H1 (cell line): ENCODE measurements at regions not wholly inside any gene's neighbourhood (a gene's known extent, or its start where the extent isn't known, plus 50 kb on each side); places are given as distances from the start of the nearest gene placed in this dataset.

ENCODE experiments used
- CTCF ChIA-PET: fragments of 300-600 bp; sonication (Branson Sonifier 250); formaldehyde crosslinking; loops from one replicate; lab custom pipeline; 2021; ENCODE audit not compliant: partially characterized antibody; lab: Charles Lee
- POLR2A ChIA-PET: fragments of 300-600 bp; sonication (Branson Sonifier 250); formaldehyde crosslinking; loops from one replicate; lab custom pipeline; 2021; ENCODE audit warnings: inconsistent platforms; ENCODE audit not compliant: partially characterized antibody; lab: Charles Lee
- DNase-seq, 2 experiments: peaks; one replicate each; pipeline versions ENCODE4 v3.0.0 to v3.0.0-alpha.2; 2010 to 2022; ENCODE audit warnings: low spot score in 2 of 2, low read depth in 1 of 2, mixed read lengths in 1 of 2
- FAIRE-seq: peaks from 2 replicates; lab custom pipeline; 2011; peaks lifted over from hg19 to GRCh38; lab: Jason Lieb, UNC
- H2AFZ ChIP-seq: 2 replicates; pipeline ENCODE4 v1.8.1; 2012; ENCODE audit warnings: low read length, inconsistent platforms
- H2AK5ac ChIP-seq: 2 replicates; pipeline ENCODE4 v1.6.1; 2013; ENCODE audit warnings: low read depth, low read length
- H2BK120ac ChIP-seq: replicated peaks from 2 replicates; pipeline ENCODE3; 2013; ENCODE audit warnings: low read depth, low read length, inconsistent platforms
- H2BK12ac ChIP-seq: 2 replicates; pipeline ENCODE4 v1.6.1; 2013; ENCODE audit warnings: low read depth, low read length
- H2BK15ac ChIP-seq: 2 replicates; pipeline ENCODE4 v1.6.1; 2013; ENCODE audit warnings: low read length
- H2BK20ac ChIP-seq: 2 replicates; pipeline ENCODE4 v1.6.1; 2013; ENCODE audit warnings: low read length
- H2BK5ac ChIP-seq: 2 replicates; pipeline ENCODE4 v1.6.1; 2013; ENCODE audit warnings: low read depth, low read length
- H3K14ac ChIP-seq: 2 replicates; pipeline ENCODE4 v1.6.1; 2013; ENCODE audit warnings: inconsistent platforms; ENCODE audit not compliant: insufficient read length
- H3K18ac ChIP-seq: 2 replicates; pipeline ENCODE4 v1.6.1; 2013; ENCODE audit warnings: low read length; ENCODE audit errors: extremely low read depth
- H3K23ac ChIP-seq: 2 replicates; pipeline ENCODE4 v1.6.1; 2013; ENCODE audit warnings: inconsistent platforms; ENCODE audit not compliant: insufficient read length
- H3K23me2 ChIP-seq: 2 replicates; pipeline ENCODE4 v1.6.1; 2013; ENCODE audit warnings: low read depth, low read length
- H3K27ac ChIP-seq: 2 replicates; pipeline ENCODE4 v1.6.1; 2011; ENCODE audit warnings: low read depth, low read length, inconsistent platforms
- H3K27me3 ChIP-seq, 4 experiments: replicated peaks in 1 of 4; 1 replicate in 1 of 4; 2 replicates in 3 of 4; pipeline versions ENCODE4 v1.6.1 to v1.8.1; 2011 to 2013; ENCODE audit warnings: low read length in 3 of 4, mild to moderate bottlenecking in 3 of 4, inconsistent platforms in 2 of 4, mixed read lengths in 2 of 4, moderate library complexity in 1 of 4; ENCODE audit not compliant: control insufficient read depth in 3 of 4, insufficient read depth in 3 of 4; ENCODE audit errors: extremely low read depth in 1 of 4
- H3K36me3 ChIP-seq, 4 experiments: 2 replicates each; pipeline versions ENCODE4 v1.6.1 to v1.8.1; 2011 to 2013; ENCODE audit warnings: mild to moderate bottlenecking in 4 of 4, low read length in 3 of 4, moderate library complexity in 2 of 4, control low read depth in 1 of 4, inconsistent platforms in 1 of 4; ENCODE audit not compliant: insufficient read depth in 4 of 4, control insufficient read depth in 2 of 4
- H3K4ac ChIP-seq: replicated peaks from 2 replicates; pipeline ENCODE3; 2013; ENCODE audit warnings: low read length, low read depth, mixed read lengths, inconsistent platforms; ENCODE audit not compliant: insufficient read length
- H3K4me1 ChIP-seq, 4 experiments: replicated peaks in 1 of 4; 1 replicate in 1 of 4; 2 replicates in 3 of 4; pipeline versions ENCODE4 v1.6.1 to v1.8.1; 2011 to 2013; ENCODE audit warnings: low read length in 3 of 4, inconsistent platforms in 2 of 4, mixed read lengths in 1 of 4; ENCODE audit not compliant: insufficient read depth in 4 of 4, control insufficient read depth in 3 of 4
- H3K4me2 ChIP-seq, 2 experiments: 2 replicates each; pipeline versions ENCODE4 v1.6.1 to v1.8.1; 2011 to 2013; ENCODE audit warnings: low read depth in 2 of 2, low read length in 2 of 2, control low read depth in 1 of 2, inconsistent platforms in 1 of 2, mild to moderate bottlenecking in 1 of 2; ENCODE audit not compliant: insufficient read depth in 1 of 2
- H3K4me3 ChIP-seq, 4 experiments: fragments of 200-600, 300-600 bp in 1 of 4; sonication (generic), shearing (Covaris generic), sonication (Bioruptor Twin) in 1 of 4; 2 replicates each; pipeline versions ENCODE4 v1.5.1 to v1.8.1; 2011 to 2016; ENCODE audit warnings: low read length in 4 of 4, low read depth in 3 of 4, control low read depth in 2 of 4, inconsistent platforms in 2 of 4, mild to moderate bottlenecking in 2 of 4, mixed read lengths in 1 of 4, moderate library complexity in 1 of 4; ENCODE audit not compliant: insufficient read depth in 2 of 4; ENCODE audit errors: extremely low read depth in 1 of 4
- H3K56ac ChIP-seq: replicated peaks from 2 replicates; pipeline ENCODE3; 2013; ENCODE audit warnings: low read depth, mild to moderate bottlenecking, mixed read lengths, low read length, inconsistent platforms; ENCODE audit not compliant: insufficient read length
- H3K79me1 ChIP-seq: 2 replicates; pipeline ENCODE4 v1.6.1; 2013; ENCODE audit warnings: low read depth, low read length, control low read depth
- H3K79me2 ChIP-seq, 2 experiments: 2 replicates each; pipeline versions ENCODE4 v1.6.1 to v1.8.1; 2012 to 2013; ENCODE audit warnings: low read length in 2 of 2, mild to moderate bottlenecking in 2 of 2, inconsistent platforms in 1 of 2; ENCODE audit not compliant: insufficient read depth in 2 of 2, control insufficient read depth in 1 of 2
- H3K9ac ChIP-seq, 4 experiments: replicated peaks in 1 of 4; 1 replicate in 1 of 4; 2 replicates in 3 of 4; pipeline versions ENCODE4 v1.6.1 to v1.8.1; 2011 to 2013; ENCODE audit warnings: low read depth in 3 of 4, low read length in 3 of 4, control low read depth in 2 of 4, mild to moderate bottlenecking in 2 of 4, moderate library complexity in 2 of 4, inconsistent platforms in 1 of 4; ENCODE audit errors: extremely low read depth in 1 of 4
- H3K9me3 ChIP-seq, 2 experiments: 2 replicates each; pipeline versions ENCODE4 v1.6.1 to v1.8.1; 2012 to 2013; ENCODE audit warnings: mild to moderate bottlenecking in 2 of 2, moderate library complexity in 2 of 2, control low read depth in 1 of 2, inconsistent platforms in 1 of 2, low read depth in 1 of 2, low read length in 1 of 2, mixed read lengths in 1 of 2; ENCODE audit not compliant: insufficient read depth in 2 of 2
- H4K20me1 ChIP-seq, 2 experiments: replicated peaks in 1 of 2; 2 replicates each; pipeline versions ENCODE3 to v1.8.1; 2011 to 2013; ENCODE audit warnings: inconsistent platforms in 2 of 2, low read length in 2 of 2, mild to moderate bottlenecking in 1 of 2; ENCODE audit not compliant: insufficient read depth in 2 of 2, control insufficient read depth in 1 of 2
- H4K5ac ChIP-seq: 2 replicates; pipeline ENCODE4 v1.6.1; 2013; ENCODE audit warnings: low read length, low read depth, mixed read lengths, inconsistent platforms; ENCODE audit not compliant: insufficient read length
- H4K8ac ChIP-seq: 2 replicates; pipeline ENCODE4 v1.8.0; 2013; ENCODE audit warnings: mild to moderate bottlenecking, moderate library complexity, low read length, inconsistent platforms; ENCODE audit not compliant: insufficient read depth; ENCODE audit errors: extremely low read depth
- H4K91ac ChIP-seq: replicated peaks from 2 replicates; pipeline ENCODE3; 2013; ENCODE audit warnings: low read length, mixed read lengths, inconsistent platforms; ENCODE audit not compliant: insufficient read length
- ATF3 ChIP-seq: IDR thresholded peaks from 2 replicates; pipeline ENCODE4 v1.6.1; 2011; ENCODE audit warnings: low read depth, mild to moderate bottlenecking, low read length; ENCODE audit not compliant: insufficient read depth
- BCL11A ChIP-seq, 2 experiments: IDR thresholded peaks; one replicate each; pipeline ENCODE4 v1.6.1; 2011; ENCODE audit warnings: low read depth in 2 of 2, low read length in 2 of 2, mild to moderate bottlenecking in 2 of 2
- E2F6 ChIP-seq: IDR thresholded peaks from 2 replicates; pipeline ENCODE4 v1.6.1; 2012; ENCODE audit warnings: inconsistent platforms
- RAD21 ChIP-seq, 2 experiments: IDR thresholded peaks in 1 of 2; conservative IDR thresholded peaks in 1 of 2; 2 replicates each; pipeline ENCODE4 v1.6.1; 2011; ENCODE audit warnings: low read depth in 2 of 2, low read length in 2 of 2, improper control_type of control experiment in 1 of 2, inconsistent platforms in 1 of 2, mild to moderate bottlenecking in 1 of 2, moderate library complexity in 1 of 2
- SP1 ChIP-seq: IDR thresholded peaks from 2 replicates; pipeline ENCODE4 v1.6.1; 2011; ENCODE audit warnings: low read depth, low read length
- YY1 ChIP-seq: IDR thresholded peaks from 2 replicates; pipeline ENCODE4 v1.6.1; 2011; ENCODE audit warnings: low read depth, mild to moderate bottlenecking, low read length
- WGBS, 2 experiments: shearing (Covaris generic) in 1 of 2; methylation state at CpG; one replicate each; pipeline versions ENCODE4 v1.1.6 to v1.1.7; 2013 to 2015; ENCODE audit warnings: low lambda C conversion rate in 2 of 2, mixed read lengths in 2 of 2, inconsistent platforms in 1 of 2, low coverage in 1 of 2, missing lambda C conversion rate in 1 of 2; ENCODE audit not compliant: insufficient replicate concordance in 2 of 2, insufficient coverage in 1 of 2, insufficient read length in 1 of 2; ENCODE audit errors: extremely low coverage in 1 of 2, missing lambda C conversion rate in 1 of 2; 5-methylcytosine and 5-hydroxymethylcytosine counted together
- TF ChIP-seq, protein P1 (sequence below), 3 experiments: IDR thresholded peaks; 1 replicate in 2 of 3; 2 replicates in 1 of 3; pipeline versions ENCODE4 v1.5.1 to v1.6.1; 2011; ENCODE audit warnings: low read length in 3 of 3, mild to moderate bottlenecking in 3 of 3, inconsistent platforms in 2 of 3, low read depth in 1 of 3, moderate library complexity in 1 of 3; ENCODE audit not compliant: insufficient read depth in 1 of 3; ENCODE audit errors: control extremely low read depth in 1 of 3

GRCh38 chr6:140105857-140106256 is 731.4 kb upstream of the CITED2 start:
- Histone ChIP-seq H4K91ac (no peak overlapping the region), H3K79me2 (no peaks in the 10 kb centered on the region), H2BK120ac (no peak overlapping the region), H3K23ac (no peak overlapping the region), H3K56ac (no peak overlapping the region), H2BK15ac (no peak overlapping the region), H4K5ac (no peak overlapping the region), H3K4me3 (no peak overlapping the region), H3K4me2 (peak overlapping the region in 1 of 2 experiments; percentile 22; a peak in 1 of 4 replicates), H3K18ac (peak overlapping the region; percentile 83; the same call in 1 of the 2 replicates), H3K36me3 (no peaks in the 10 kb centered on the region), H2BK20ac (no peak overlapping the region), H3K23me2 (no peaks in the 10 kb centered on the region), H2BK5ac (no peak overlapping the region; the same call in 1 of the 2 replicates), H2AFZ (peak overlapping the region; percentile 100), H2AK5ac (no peak overlapping the region), H3K14ac (no peak overlapping the region), H4K8ac (no peak overlapping the region), H3K4ac (no peak overlapping the region), H2BK12ac (peak overlapping the region; percentile 75; the same call in 1 of the 2 replicates), H3K9ac (no peak overlapping the region), H3K27ac (0 out of 2 replicates have a peak overlapping the region, but pooled peaks have one; percentile 19), H3K79me1 (no peaks in the 10 kb centered on the region), H3K4me1 (0 out of 7 replicates have a peak, but pooled peaks cover 0 to 6% (median 0%) of the 10 kb centered on the region in 4 experiments), H3K9me3 (no peaks in the 10 kb centered on the region), H3K27me3 (no peaks in the 10 kb centered on the region), H4K20me1 (no peaks in the 10 kb centered on the region)
- DNase-seq (peak; percentile 10 to 52), FAIRE-seq (no peak)
- ChIA-PET POLR2A (no interaction called here), CTCF (interaction anchor here (0.6 to 1.0 kb wide), 2 partner anchors 13 to 46 kb away, joined by 3 read pairs; no protein-coding TSS in a partner anchor)
- TF ChIP-seq ATF3: no peak
- peak; percentile 31 to 37 for TF ChIP-seq RAD21 (IDR thresholded peaks at IDR 0.05 in 1 of 2, conservative IDR thresholded peaks at IDR 0.05 in 1 of 2; ENCODE audit: low read depth in 2 of 2, low read length in 2 of 2)
- TF ChIP-seq E2F6: peak; percentile 70; the same call in 1 of the 2 replicates
- TF ChIP-seq, protein P1, sequence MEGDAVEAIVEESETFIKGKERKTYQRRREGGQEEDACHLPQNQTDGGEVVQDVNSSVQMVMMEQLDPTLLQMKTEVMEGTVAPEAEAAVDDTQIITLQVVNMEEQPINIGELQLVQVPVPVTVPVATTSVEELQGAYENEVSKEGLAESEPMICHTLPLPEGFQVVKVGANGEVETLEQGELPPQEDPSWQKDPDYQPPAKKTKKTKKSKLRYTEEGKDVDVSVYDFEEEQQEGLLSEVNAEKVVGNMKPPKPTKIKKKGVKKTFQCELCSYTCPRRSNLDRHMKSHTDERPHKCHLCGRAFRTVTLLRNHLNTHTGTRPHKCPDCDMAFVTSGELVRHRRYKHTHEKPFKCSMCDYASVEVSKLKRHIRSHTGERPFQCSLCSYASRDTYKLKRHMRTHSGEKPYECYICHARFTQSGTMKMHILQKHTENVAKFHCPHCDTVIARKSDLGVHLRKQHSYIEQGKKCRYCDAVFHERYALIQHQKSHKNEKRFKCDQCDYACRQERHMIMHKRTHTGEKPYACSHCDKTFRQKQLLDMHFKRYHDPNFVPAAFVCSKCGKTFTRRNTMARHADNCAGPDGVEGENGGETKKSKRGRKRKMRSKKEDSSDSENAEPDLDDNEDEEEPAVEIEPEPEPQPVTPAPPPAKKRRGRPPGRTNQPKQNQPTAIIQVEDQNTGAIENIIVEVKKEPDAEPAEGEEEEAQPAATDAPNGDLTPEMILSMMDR (IDR thresholded peaks at IDR 0.05; ENCODE audit: control extremely low read depth in 1 of 3, insufficient read depth in 1 of 3, low read depth in 1 of 3, low read length in 3 of 3): peak in 2 of 3 experiments; percentile 36 to 44; a peak in 2 of 4 replicates
- TF ChIP-seq BCL11A (IDR thresholded peaks at IDR 0.05; ENCODE audit: low read depth in 2 of 2, low read length in 2 of 2): no peak
- TF ChIP-seq SP1: no peak
- TF ChIP-seq YY1: peak; percentile 85
- 63% methylated on average over 6 of the region's 6 CpGs; no CpG with 5 or more reads in 1 of the 2 experiments for WGBS, 2 experiments
